MM.1S (cell line): ENCODE measurements at regions not wholly inside any gene's neighbourhood (a gene's known extent, or its start where the extent isn't known, plus 50 kb on each side); places are given as distances from the start of the nearest gene placed in this dataset.

Source experiments
- DNase-seq: peaks from one replicate; pipeline ENCODE4 v3.0.0-alpha.2; 2015
- H2AFZ ChIP-seq: fragments of 300-600 bp; sonication (generic); 2 replicates; pipeline ENCODE4 v1.6.0; 2016; ENCODE audit warnings: antibody characterized with exemption, low read length
- H3F3A ChIP-seq: fragments of 300-600 bp; sonication (generic); 2 replicates; pipeline ENCODE4 v1.6.1; 2016; ENCODE audit warnings: mild to moderate bottlenecking, antibody characterized with exemption, low read length, moderate library complexity, mixed read lengths; ENCODE audit not compliant: insufficient read depth
- H3K27ac ChIP-seq: fragments of 300-600 bp; sonication (generic); 2 replicates; pipeline ENCODE4 v1.5.1; 2016; ENCODE audit warnings: mild to moderate bottlenecking, low read length
- H3K27me3 ChIP-seq: fragments of 300-600 bp; sonication (generic); replicated peaks from 2 replicates; pipeline ENCODE4 v1.6.0; 2016; ENCODE audit warnings: low read length; ENCODE audit not compliant: insufficient read depth
- H3K36me3 ChIP-seq: fragments of 300-600 bp; sonication (generic); replicated peaks from 2 replicates; pipeline ENCODE4 v1.6.1; 2016; ENCODE audit warnings: mild to moderate bottlenecking, low read length, mixed read lengths; ENCODE audit not compliant: insufficient read depth
- H3K4me1 ChIP-seq: fragments of 300-600 bp; sonication (generic); 2 replicates; pipeline ENCODE4 v1.6.1; 2016; ENCODE audit warnings: low read length, mixed read lengths
- H3K4me2 ChIP-seq: fragments of 300-600 bp; sonication (generic); 2 replicates; pipeline ENCODE4 v1.6.0; 2016; ENCODE audit warnings: low read depth, low read length
- H3K4me3 ChIP-seq: fragments of 300-600 bp; sonication (generic); 2 replicates; pipeline ENCODE4 v1.5.1; 2016; ENCODE audit warnings: low read length, mixed read lengths
- H3K79me2 ChIP-seq: fragments of 300-600 bp; sonication (generic); 2 replicates; pipeline ENCODE4 v1.6.1; 2016; ENCODE audit warnings: mixed run types, low read length, mixed read lengths
- H3K9ac ChIP-seq: fragments of 300-600 bp; sonication (generic); 2 replicates; pipeline ENCODE4 v1.6.1; 2016; ENCODE audit warnings: low read length, mixed read lengths
- H3K9me2 ChIP-seq: fragments of 300-600 bp; sonication (generic); replicated peaks from 2 replicates; pipeline ENCODE4 v1.6.1; 2016; ENCODE audit warnings: mild to moderate bottlenecking, low read length, mixed read lengths; ENCODE audit not compliant: insufficient read depth
- H3K9me3 ChIP-seq: fragments of 300-600 bp; sonication (generic); replicated peaks from 2 replicates; pipeline ENCODE4 v1.6.1; 2016; ENCODE audit warnings: mild to moderate bottlenecking, low read length, mixed read lengths; ENCODE audit not compliant: insufficient read depth
- H4K20me1 ChIP-seq: fragments of 300-600 bp; sonication (generic); 2 replicates; pipeline ENCODE4 v1.6.1; 2016; ENCODE audit warnings: mild to moderate bottlenecking, low read length, moderate library complexity, mixed read lengths; ENCODE audit not compliant: insufficient read depth
- EZH2 ChIP-seq: fragments of 300-600 bp; sonication (generic); optimal IDR thresholded peaks from 2 replicates; pipeline ENCODE3; 2017; ENCODE audit warnings: low read depth, mild to moderate bottlenecking, antibody characterized with exemption, low read length, mixed read lengths
- EZH2phosphoT487 ChIP-seq: fragments of 300-600 bp; sonication (generic); IDR thresholded peaks from 2 replicates; pipeline ENCODE4 v1.6.1; 2018; ENCODE audit warnings: antibody characterized with exemption, low read length
- TF ChIP-seq, protein P1 (sequence below): fragments of 300-600 bp; sonication (generic); IDR thresholded peaks from 2 replicates; pipeline ENCODE4 v1.5.1; 2016; ENCODE audit warnings: antibody characterized with exemption, low read length, mixed read lengths

DNA sequence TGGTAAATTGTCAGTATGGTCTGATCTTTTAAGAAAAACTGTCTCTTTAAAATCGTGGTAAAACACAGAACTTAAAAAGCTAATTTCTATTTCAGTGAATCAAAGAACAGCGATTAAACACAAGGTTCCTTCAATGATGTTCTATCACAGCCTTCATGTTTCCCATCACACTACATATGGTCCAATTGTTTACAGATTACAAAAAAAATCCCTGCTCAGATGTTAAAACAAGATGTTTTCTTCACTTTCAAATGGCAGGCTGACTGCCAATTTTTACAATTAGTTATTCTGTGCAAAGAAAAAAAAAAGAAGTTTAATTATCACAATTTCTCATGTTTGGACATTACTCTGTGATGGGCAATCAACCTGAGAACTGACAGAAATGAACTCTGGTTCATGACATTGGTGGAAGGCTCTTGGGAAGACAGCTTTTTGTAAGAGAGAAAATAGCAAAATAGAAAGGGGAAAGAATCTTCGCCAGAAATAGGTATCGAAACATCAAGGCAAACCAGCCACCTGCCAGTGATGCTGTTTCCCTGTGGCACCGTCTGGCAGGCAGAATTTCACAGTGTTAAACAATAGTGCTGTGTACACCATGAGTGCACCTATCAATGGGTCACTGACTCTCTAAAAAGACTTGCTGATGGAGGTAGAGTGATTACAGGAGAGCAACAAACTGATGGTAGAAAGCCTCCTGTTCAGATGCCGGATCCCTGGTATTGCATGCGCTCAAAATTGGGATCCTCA lies 1020.0 kb upstream of the ARRDC3 start:
- Histone ChIP-seq H3K27ac (peak overlapping the region; percentile 91), H3K36me3 (no peaks in the 10 kb centered on the region), H2AFZ (peak overlapping the region; percentile 26), H3K27me3 (no peaks in the 10 kb centered on the region), H3K79me2 (no peaks in the 10 kb centered on the region), H3K4me1 (peaks cover 38% of the 10 kb centered on the region), H4K20me1 (no peaks in the 10 kb centered on the region), H3K4me3 (peak overlapping the region; percentile 34), H3K9me2 (no peaks in the 10 kb centered on the region), H3K4me2 (peak overlapping the region; percentile 77), H3K9me3 (no peaks in the 10 kb centered on the region), H3F3A (peaks cover 15% of the 10 kb centered on the region), H3K9ac (peak overlapping the region; percentile 47)
- no peak for TF ChIP-seq EZH2
- DNase-seq: peak; percentile 82

DNA sequence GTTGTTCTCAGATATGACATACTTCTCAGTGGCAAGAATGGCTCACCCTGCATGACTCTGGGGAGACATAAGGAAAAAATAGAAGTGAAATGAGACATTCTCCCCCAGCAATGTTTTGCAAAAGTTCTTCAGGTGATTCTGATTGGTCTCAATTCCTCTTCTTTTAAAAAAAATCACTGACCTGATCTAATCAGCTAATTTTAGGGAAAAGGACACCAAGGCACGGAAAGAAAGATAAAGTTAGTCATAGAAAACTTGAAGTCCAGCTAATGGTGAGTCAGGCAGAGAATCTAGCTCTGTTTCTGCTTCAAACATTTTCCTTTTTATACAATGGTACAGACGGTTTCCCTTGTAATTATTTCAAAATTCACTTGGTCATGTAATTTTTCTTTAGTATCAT lies 1018.9 kb upstream of the ARRDC3 start:
- H3K4me3 ChIP-seq: no peak overlapping the region
- peak overlapping the region; percentile 91 for H3K27ac ChIP-seq
- peak overlapping the region; percentile 42 for H3K4me2 ChIP-seq
- no peaks in the 10 kb centered on the region for H3K79me2 ChIP-seq
- no peak for DNase-seq
- no peaks in the 10 kb centered on the region for H3K27me3 ChIP-seq
- H3K36me3 ChIP-seq: no peaks in the 10 kb centered on the region
- no peaks in the 10 kb centered on the region for H4K20me1 ChIP-seq
- H3K9ac ChIP-seq: peak overlapping the region; percentile 22
- no peak overlapping the region; the same call in 1 of the 2 replicates for H2AFZ ChIP-seq
- H3K4me1 ChIP-seq: peaks cover 38% of the 10 kb centered on the region
- peaks cover 15% of the 10 kb centered on the region for H3F3A ChIP-seq
- H3K9me3 ChIP-seq: no peaks in the 10 kb centered on the region
- H3K9me2 ChIP-seq: no peaks in the 10 kb centered on the region
- TF ChIP-seq, protein P1, sequence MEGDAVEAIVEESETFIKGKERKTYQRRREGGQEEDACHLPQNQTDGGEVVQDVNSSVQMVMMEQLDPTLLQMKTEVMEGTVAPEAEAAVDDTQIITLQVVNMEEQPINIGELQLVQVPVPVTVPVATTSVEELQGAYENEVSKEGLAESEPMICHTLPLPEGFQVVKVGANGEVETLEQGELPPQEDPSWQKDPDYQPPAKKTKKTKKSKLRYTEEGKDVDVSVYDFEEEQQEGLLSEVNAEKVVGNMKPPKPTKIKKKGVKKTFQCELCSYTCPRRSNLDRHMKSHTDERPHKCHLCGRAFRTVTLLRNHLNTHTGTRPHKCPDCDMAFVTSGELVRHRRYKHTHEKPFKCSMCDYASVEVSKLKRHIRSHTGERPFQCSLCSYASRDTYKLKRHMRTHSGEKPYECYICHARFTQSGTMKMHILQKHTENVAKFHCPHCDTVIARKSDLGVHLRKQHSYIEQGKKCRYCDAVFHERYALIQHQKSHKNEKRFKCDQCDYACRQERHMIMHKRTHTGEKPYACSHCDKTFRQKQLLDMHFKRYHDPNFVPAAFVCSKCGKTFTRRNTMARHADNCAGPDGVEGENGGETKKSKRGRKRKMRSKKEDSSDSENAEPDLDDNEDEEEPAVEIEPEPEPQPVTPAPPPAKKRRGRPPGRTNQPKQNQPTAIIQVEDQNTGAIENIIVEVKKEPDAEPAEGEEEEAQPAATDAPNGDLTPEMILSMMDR: no peak
- no peak for TF ChIP-seq EZH2phosphoT487
- no peak for TF ChIP-seq EZH2

DNA sequence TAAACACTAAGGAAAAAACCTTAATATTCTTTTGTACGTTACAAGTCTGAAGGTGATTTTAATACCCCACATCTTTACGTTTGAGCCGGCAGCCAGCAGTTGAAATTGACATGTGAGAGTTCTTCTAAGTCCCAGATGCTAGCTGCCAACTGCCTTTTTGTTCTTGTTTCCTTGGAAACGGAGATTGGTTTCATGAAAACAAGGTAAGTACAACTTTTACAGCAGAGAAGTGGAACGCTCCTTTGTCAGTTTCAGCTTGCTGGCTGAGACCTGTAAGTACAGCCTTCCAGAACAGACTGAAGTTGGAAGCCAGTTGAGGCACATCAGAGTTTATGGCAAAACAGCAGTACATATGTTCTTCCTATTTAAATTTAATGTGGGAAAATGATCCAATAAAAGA lies 1018.4 kb upstream of the ARRDC3 start:
- Histone ChIP-seq H3K9me3 (no peaks in the 10 kb centered on the region), H4K20me1 (no peaks in the 10 kb centered on the region), H3F3A (peaks cover 15% of the 10 kb centered on the region), H3K4me3 (no peak overlapping the region), H3K36me3 (no peaks in the 10 kb centered on the region), H3K9me2 (no peaks in the 10 kb centered on the region), H3K79me2 (no peaks in the 10 kb centered on the region), H3K4me1 (peaks cover 38% of the 10 kb centered on the region), H3K4me2 (peak overlapping the region; percentile 42), H3K9ac (peak overlapping the region; percentile 22; the same call in 1 of the 2 replicates), H3K27ac (peak overlapping the region; percentile 91), H2AFZ (no peak overlapping the region), H3K27me3 (no peaks in the 10 kb centered on the region)
- TF ChIP-seq EZH2: no peak
- TF ChIP-seq EZH2phosphoT487: no peak
- TF ChIP-seq, protein P1: peak; percentile 29
- DNase-seq: peak; percentile 96

DNA sequence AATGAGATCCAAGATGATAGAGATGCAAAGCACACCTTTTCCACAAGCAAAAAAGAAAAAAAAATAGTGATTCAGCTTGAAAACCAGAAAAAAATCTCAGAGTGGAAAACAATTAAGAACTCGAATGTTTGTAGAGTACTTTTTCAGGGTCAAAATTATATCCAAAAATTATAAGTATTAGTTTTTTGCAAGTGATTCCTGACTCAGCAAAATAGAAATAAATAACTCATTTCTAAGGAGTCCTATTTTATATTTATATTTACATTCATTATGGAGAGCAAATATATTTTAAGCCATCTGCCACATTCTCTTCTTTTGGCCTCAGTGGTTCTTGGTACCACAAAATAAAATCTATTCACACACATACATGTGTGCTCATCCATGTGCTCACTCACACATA lies 1011.8 kb upstream of the ARRDC3 start:
- no peaks in the 10 kb centered on the region for H4K20me1 ChIP-seq
- H3K9ac ChIP-seq: no peak overlapping the region
- no peak overlapping the region for H3K27ac ChIP-seq
- no peaks in the 10 kb centered on the region for H3K4me1 ChIP-seq
- DNase-seq: no peak
- TF ChIP-seq, protein P1: no peak
- H3K36me3 ChIP-seq: no peaks in the 10 kb centered on the region
- H3K9me2 ChIP-seq: no peaks in the 10 kb centered on the region
- no peak overlapping the region for H3K4me3 ChIP-seq
- H3K4me2 ChIP-seq: no peak overlapping the region
- no peaks in the 10 kb centered on the region for H3K9me3 ChIP-seq
- no peaks in the 10 kb centered on the region for H3F3A ChIP-seq
- no peaks in the 10 kb centered on the region for H3K79me2 ChIP-seq
- H3K27me3 ChIP-seq: no peaks in the 10 kb centered on the region
- H2AFZ ChIP-seq: no peak overlapping the region
